GM12864 (cell line): ENCODE measurements at regions not wholly inside any gene's neighbourhood (a gene's known extent, or its start where the extent isn't known, plus 50 kb on each side); places are given as distances from the start of the nearest gene placed in this dataset.

Source experiments
- DNase-seq: peaks from one replicate; pipeline ENCODE4 v3.0.0-alpha.2; 2011; ENCODE audit warnings: low read depth
- H3K4me3 ChIP-seq: 2 replicates; pipeline ENCODE4 v1.5.1; 2011; ENCODE audit warnings: mild to moderate bottlenecking, low read depth, low read length, control low read depth
- TF ChIP-seq, protein P1 (sequence below): IDR thresholded peaks from 2 replicates; pipeline ENCODE4 v1.5.1; 2011; ENCODE audit warnings: low read depth, mild to moderate bottlenecking, moderate library complexity, low read length, control low read depth, inconsistent platforms; ENCODE audit errors: missing control alignments

DNA sequence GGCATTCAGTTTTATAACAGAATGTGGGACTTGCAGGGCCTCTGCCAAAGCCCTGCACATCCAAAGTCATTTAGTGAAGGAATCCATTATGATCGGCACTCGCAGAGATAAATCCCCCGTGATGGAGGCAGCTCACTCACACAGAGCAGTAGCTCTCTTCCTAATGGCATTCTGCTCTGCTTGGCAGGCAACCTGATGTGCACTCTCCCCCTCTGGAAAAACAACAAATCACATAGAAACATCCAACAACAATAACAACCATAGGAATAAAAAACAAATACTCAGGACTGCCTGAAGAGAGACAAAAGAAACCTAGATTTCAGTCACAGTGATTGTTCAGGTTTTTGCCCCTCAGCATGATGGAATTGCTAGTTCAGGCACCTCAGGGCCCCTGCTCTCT is 59.7 kb downstream of the NAA11 start:
- no peak overlapping the region for H3K4me3 ChIP-seq
- TF ChIP-seq, protein P1, sequence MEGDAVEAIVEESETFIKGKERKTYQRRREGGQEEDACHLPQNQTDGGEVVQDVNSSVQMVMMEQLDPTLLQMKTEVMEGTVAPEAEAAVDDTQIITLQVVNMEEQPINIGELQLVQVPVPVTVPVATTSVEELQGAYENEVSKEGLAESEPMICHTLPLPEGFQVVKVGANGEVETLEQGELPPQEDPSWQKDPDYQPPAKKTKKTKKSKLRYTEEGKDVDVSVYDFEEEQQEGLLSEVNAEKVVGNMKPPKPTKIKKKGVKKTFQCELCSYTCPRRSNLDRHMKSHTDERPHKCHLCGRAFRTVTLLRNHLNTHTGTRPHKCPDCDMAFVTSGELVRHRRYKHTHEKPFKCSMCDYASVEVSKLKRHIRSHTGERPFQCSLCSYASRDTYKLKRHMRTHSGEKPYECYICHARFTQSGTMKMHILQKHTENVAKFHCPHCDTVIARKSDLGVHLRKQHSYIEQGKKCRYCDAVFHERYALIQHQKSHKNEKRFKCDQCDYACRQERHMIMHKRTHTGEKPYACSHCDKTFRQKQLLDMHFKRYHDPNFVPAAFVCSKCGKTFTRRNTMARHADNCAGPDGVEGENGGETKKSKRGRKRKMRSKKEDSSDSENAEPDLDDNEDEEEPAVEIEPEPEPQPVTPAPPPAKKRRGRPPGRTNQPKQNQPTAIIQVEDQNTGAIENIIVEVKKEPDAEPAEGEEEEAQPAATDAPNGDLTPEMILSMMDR, result no peak
- DNase-seq, result no peak

DNA sequence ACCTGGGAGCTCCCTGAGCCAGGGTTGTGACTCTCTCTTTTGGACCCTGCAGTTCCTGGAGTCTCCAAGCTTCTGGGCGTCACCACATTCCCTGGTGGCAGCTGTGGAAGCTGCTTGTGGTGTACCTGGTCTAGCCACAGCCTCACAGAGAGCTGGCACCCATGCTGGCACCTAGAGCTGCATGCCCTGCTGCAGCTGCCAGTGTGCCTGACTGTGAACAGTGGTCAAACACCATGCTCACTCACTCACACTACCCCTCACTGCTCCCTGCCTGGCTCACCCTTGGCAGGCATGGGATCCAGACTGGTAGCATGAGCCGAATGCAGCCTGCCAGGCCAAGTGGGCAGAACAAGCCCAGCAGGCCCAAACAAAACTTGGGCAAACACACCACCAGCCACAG is 66.6 kb downstream of the NAA11 start:
- no peak overlapping the region for H3K4me3 ChIP-seq
- TF ChIP-seq, protein P1, result no peak
- no peak for DNase-seq

GRCh38 chr4:79258614-79259176 is 67.2 kb downstream of the NAA11 start:
- DNase-seq, result no peak
- H3K4me3 ChIP-seq, result no peak overlapping the region
- TF ChIP-seq, protein P1, result no peak

- TF ChIP-seq, protein P1, result no peak
- DNase-seq, result no peak
- H3K4me3 ChIP-seq, result no peak overlapping the region
Measured at GRCh38 chr4:79257953-79258613, 67.8 kb downstream of the NAA11 start.

- TF ChIP-seq, protein P1, result no peak
- DNase-seq, result no peak
- H3K4me3 ChIP-seq, result no peak overlapping the region
Measured at GRCh38 chr4:79255793-79256192, 70.1 kb downstream of the NAA11 start.

- no peak for DNase-seq
- H3K4me3 ChIP-seq, result no peak overlapping the region
- TF ChIP-seq, protein P1, result no peak
Measured at GRCh38 chr4:79253924-79254323, 71.9 kb downstream of the NAA11 start.

DNA sequence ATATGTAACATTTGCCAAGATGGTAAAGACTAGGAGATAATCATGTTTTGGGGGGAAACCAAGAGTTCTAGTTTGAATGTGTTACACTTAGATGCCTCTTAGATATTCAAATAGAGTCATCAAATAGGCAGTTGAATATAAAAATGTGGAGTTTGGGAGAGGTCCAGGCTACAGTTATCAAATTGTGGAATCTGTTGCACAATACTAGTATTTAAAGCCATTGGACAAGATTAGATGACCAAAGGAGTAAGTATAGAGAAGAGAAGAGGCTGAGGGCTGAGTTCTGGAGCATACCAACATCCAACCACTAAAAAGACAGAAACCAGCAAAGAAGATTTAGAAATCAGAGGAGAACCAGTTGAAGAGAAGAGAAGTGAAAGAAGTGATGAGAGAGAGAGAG is 72.7 kb downstream of the NAA11 start:
- TF ChIP-seq, protein P1, result no peak
- no peak for DNase-seq
- no peak overlapping the region for H3K4me3 ChIP-seq
